ENCODE measurements at regions not wholly inside any gene's neighbourhood (a gene's known extent, or its start where the extent isn't known, plus 50 kb on each side); places are given as distances from the start of the nearest gene placed in this dataset.

DNA sequence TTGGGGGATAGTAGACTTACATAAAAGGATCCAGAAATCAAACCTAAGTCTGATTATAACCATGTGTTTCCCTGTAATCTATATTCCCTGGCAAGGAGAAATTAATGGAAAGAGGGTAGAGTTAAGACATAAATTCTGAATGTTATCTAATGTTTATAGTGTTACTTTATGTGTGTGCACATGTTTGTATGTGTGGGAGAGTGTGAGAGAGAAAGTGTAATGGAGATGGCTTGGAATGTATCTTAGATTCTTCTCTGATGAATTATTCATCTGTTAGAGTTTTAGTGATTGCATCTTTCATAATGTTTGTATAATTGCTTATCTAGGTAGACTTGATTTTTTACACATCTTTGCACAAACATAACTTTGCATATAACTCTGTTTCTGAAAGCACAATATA lies 490.9 kb downstream of the FLRT2 start:
- no peak for ATAC-seq
- intact Hi-C loops (cut with micrococcal nuclease) = no loop called here
- DNase-seq = no peak

DNA sequence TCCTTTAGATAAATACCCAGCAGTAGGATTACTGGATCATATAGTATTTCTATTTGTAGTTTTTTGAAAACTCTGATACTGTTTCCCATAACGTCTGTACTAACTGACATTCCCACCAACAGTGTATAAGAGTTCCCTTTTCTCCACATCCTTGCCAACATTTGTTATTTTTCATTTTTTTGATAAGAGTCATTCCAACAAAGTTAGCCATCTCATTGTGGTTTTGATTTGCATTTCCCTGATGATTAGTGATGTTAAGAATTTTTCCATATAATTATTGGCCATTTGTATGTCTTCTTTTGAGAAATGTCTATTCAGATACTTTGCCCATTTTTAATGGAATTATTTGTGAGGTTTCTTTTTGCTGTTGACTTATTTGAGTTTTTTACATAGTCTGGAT lies 486.0 kb downstream of the FLRT2 start:
- DNase-seq (no peak), ATAC-seq (no peak)
- intact Hi-C loops (cut with micrococcal nuclease) = no loop called here

DNA sequence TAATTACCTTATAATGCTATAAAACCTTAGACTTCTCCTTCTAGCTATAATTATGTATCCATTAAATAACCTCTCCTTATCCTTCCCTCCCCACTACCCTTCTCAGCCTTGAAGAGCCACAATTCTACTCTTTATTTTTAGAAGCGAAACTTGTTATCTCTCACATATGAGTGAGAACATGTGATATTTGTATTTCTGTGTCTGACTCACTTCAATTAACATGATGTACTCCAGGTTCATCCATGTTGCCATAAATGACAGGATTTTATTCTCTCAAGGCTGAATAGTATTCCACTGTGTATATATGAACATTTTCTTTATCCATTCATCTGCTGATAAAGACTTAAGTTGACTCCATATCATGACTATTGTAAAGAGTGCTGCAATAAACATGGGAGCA lies 485.6 kb downstream of the FLRT2 start:
- no peak for DNase-seq
- intact Hi-C loops (cut with micrococcal nuclease) = no loop called here
- no peak for ATAC-seq

DNA sequence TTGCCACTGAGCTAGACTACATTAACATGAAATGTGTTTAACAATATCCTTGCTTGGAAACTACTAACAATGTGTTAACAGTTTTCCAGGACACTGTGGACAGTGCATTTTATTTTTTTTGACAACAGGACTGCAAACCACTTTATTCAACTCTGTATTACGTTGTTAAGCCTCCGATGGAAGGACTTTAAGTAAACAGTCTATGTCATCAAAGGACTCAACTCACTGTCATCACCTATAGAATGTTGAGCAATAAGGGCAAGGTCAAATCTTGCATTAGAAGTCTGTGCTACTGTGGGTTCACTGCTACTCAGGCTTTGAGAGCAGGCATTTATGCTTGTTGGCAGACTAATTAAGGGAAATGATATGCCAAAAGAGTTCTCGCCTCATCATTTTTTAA lies 483.7 kb downstream of the FLRT2 start:
- intact Hi-C loops (cut with micrococcal nuclease) = no loop called here
- no peak for DNase-seq
- ATAC-seq = no peak

DNA sequence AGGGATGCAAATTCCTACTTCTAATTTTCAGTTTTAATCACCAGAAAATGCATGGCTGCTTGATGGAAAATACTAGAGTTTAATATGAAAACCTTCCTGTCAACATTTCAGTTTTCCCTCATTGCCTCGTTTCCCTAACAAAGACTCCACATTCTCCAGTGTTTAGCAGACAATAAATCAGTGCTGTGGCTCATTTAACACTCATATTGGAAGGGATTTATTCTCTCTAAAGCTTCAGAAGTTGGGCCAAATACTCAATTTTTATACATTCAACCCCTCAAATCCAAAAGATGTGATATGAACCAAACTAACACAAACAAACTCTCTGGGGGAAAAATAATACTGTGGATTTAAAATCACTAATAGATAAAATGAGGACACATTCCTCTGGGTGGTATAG lies 482.5 kb downstream of the FLRT2 start:
- intact Hi-C loops (cut with micrococcal nuclease) = no loop called here
- DNase-seq (no peak), ATAC-seq (no peak)

DNA sequence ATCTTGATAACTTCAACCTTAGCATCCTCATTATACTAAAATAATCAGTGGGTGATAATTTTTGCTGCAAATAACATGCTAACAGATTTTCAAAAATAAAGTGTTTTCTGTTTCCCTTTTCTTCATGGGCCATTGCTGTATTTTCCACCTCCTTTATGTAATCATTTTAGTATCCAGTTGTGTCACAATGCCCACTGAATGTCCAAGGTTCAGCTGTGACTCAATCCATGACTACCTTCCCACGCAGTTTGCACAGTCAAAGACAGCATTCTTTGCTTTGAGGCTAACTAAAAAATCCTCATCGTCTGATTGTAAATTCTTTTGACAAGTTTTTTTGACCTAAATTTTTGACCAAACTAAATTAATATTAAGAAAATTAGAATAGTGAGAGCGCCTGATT lies 474.1 kb downstream of the FLRT2 start:
- ATAC-seq (no peak), DNase-seq (no peak)
- intact Hi-C loops (cut with micrococcal nuclease) = no loop called here

DNA sequence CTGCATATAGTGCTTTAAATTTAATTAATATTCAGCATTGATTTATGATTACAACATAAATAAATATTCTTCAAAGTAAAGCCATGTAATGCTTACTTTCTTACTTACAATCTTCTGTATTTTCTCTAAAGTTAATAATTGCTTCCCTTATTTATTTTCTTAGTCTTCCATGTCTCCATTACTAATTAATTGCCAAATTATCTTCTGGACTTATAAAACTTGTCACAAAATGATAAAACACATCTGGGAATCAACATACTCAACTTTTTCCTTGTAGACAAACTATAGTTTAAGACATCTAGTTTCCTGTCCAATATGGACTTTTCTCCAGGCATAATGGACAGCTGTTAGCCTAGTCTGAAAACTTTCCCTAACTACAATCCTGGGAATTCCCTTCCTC lies 466.6 kb downstream of the FLRT2 start:
- intact Hi-C loops (cut with micrococcal nuclease) = no loop called here
- DNase-seq = no peak
- ATAC-seq = no peak

- ATAC-seq = no peak
Measured at GRCh38 chr14:85991156-85991555, 461.2 kb downstream of the FLRT2 start.

DNA sequence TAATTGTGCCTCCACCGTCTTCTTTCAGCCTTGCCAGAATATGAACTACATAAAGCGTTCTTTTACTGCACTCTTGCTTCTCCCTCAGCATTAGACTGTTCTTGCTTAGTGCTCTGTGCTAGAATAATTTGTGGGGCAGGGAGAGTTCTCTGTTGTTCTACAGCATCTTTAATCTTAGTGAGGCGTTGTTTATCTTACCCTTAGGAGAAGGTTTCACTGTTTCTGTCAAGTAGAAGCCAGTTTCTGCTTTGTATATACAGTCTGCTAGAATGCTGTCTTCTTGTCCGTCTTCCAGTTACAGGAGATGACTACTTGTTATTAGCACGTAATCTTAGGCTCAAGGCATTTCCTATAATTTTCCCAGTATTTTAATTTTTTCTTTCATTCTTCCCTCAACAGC lies 458.0 kb downstream of the FLRT2 start:
- DNase-seq (no peak), ATAC-seq (no peak)
- intact Hi-C loops (cut with micrococcal nuclease) = no loop called here

More at GRCh38 chr14:85991156-85991555, 461.2 kb downstream of the FLRT2 start:
- intact Hi-C loops (cut with micrococcal nuclease) = loop anchor here (5.0 kb wide), 1 partner anchor 179 kb away; no protein-coding TSS in a partner anchor
- no peak for DNase-seq

GRCh38 chr14:85987292-85987691 lies 457.3 kb downstream of the FLRT2 start:
- intact Hi-C loops (cut with micrococcal nuclease) = no loop called here
- DNase-seq (no peak), ATAC-seq (no peak)

GRCh38 chr14:85978582-85979250 lies 448.8 kb downstream of the FLRT2 start:
- intact Hi-C loops (cut with micrococcal nuclease) = no loop called here
- DNase-seq (no peak), ATAC-seq (no peak)

DNA sequence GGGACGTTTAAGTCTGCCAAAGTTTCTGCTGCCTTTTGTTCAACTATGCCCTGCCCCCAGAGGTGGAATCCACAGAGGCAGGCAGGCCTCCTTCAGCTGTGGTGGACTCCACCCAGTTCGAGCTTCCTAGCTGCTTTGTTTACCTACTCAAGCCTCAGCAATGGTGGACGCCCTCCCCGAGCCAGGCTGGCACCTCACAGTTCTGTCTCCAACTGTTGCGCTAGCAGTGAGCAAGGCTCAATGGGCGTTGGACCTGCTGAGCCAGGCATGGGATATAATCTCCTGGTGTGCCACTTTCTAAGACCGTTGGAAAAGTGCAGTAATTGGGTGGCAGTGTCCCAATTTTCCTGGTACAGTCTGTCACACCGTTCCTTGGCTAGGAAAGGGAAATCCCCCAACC lies 444.7 kb downstream of the FLRT2 start:
- intact Hi-C loops (cut with micrococcal nuclease) = no loop called here
- no peak for DNase-seq
- no peak for ATAC-seq

- DNase-seq = no peak
- intact Hi-C loops (cut with micrococcal nuclease) = no loop called here
- no peak for ATAC-seq
Measured at GRCh38 chr14:85963486-85963885, 433.5 kb downstream of the FLRT2 start.

DNA sequence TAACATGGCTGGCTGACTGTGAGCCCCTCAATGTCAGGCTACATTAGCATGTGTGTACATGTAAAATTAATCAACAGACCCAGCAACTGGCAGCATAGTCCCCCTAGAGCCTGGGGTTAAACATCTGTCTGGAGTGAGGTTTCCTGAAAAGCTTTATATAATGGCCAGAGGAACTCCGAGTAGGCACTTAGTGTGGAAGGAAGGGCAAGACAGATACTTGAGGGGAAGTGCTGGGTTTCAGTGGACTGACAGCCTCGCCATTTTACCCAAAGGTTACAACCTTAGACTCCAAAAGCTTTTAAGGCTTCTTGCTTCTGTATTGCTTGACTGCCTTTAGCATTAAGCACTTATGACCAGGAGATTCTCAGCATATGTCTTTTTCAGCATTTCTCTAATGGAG lies 430.8 kb downstream of the FLRT2 start:
- intact Hi-C loops (cut with micrococcal nuclease) = no loop called here
- no peak for ATAC-seq

GRCh38 chr14:85959063-85959462 lies 429.1 kb downstream of the FLRT2 start:
- ATAC-seq = no peak
- intact Hi-C loops (cut with micrococcal nuclease) = no loop called here

More for the DNA sequence above, 430.8 kb downstream of the FLRT2 start:
- no peak for DNase-seq

GRCh38 chr14:85958069-85958468 lies 428.1 kb downstream of the FLRT2 start:
- DNase-seq (no peak), ATAC-seq (no peak)
- intact Hi-C loops (cut with micrococcal nuclease) = no loop called here

More at GRCh38 chr14:85959063-85959462, 429.1 kb downstream of the FLRT2 start:
- no peak for DNase-seq

DNA sequence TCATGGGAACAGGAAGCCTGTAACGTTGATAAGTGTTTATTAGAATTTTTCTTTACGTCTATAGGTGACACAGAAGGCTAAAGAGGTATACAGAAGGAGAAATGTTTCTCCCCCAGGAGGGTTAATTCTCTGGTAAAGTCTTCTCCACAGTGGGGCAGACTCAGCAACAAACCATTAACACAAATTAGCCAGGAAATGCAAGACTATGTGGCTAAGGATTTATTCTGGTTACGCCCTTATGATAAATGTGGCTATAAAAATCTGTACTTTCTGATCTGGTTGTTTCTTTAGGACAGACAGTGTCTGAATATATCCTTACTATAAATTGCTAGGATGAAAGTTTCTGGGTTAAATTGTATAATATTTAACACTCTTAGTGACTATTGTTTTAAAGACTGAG lies 423.3 kb downstream of the FLRT2 start:
- ATAC-seq = no peak
- no peak for DNase-seq
- intact Hi-C loops (cut with micrococcal nuclease) = no loop called here

GRCh38 chr14:85948153-85948552 lies 418.2 kb downstream of the FLRT2 start:
- intact Hi-C loops (cut with micrococcal nuclease) = no loop called here
- no peak for ATAC-seq

GRCh38 chr14:85947461-85948139 lies 417.7 kb downstream of the FLRT2 start:
- intact Hi-C loops (cut with micrococcal nuclease) = no loop called here
- no peak for DNase-seq
- no peak for ATAC-seq

More at GRCh38 chr14:85948153-85948552, 418.2 kb downstream of the FLRT2 start:
- DNase-seq = no peak

GRCh38 chr14:85943192-85943591 lies 413.2 kb downstream of the FLRT2 start:
- ATAC-seq = no peak
- no peak for DNase-seq
- intact Hi-C loops (cut with micrococcal nuclease) = no loop called here

DNA sequence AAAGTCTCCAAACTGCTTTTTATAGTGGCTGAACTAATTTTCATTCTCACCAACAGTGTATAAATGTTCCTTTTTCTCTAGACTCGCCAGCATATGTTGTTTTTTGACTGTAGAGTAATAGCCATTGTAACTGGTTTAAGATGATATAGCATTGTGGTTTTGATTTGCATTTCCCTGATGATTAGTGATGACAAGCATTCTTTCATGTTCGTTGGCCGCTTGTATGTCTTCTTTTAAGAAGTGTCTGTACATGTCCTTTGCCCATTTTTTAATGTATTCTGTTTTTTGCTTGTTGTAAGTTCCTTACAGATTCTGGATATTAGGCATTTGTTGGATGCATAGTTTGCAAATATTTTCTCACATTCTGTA lies 404.9 kb downstream of the FLRT2 start:
- ATAC-seq (no peak), DNase-seq (no peak)

More for the DNA sequence above, 404.9 kb downstream of the FLRT2 start:
- intact Hi-C loops (cut with micrococcal nuclease) = no loop called here
